Esophagus squamous epithelium (tissue), 5 donors: ENCODE measurements at regions not wholly inside any gene's neighbourhood (a gene's known extent, or its start where the extent isn't known, plus 50 kb on each side); places are given as distances from the start of the nearest gene placed in this dataset.

ENCODE experiments used
- DNase-seq: peaks from one replicate; lab custom pipeline; 2025; lab: John Stamatoyannopoulos, UW
- H3K27ac ChIP-seq, 4 donors: fragments of 200-600 bp; sonication (generic); one replicate each; pipeline ENCODE4 v1.5.1; 2016 to 2019; ENCODE audit warnings: mild to moderate bottlenecking in 1 of 4
- H3K27me3 ChIP-seq, 4 donors: fragments of 200-600 bp; sonication (generic); 1 replicate in 3 of 4; 2 replicates in 1 of 4; pipeline versions ENCODE4 v1.5.1 to v1.6.0; 2017 to 2021; ENCODE audit warnings: antibody characterized with exemption in 1 of 4
- H3K36me3 ChIP-seq, 3 donors: fragments of 200-600 bp; sonication (generic); one replicate each; pipeline ENCODE4 v1.5.1; 2016 to 2019
- H3K4me1 ChIP-seq, 3 donors: fragments of 200-600 bp; sonication (generic); one replicate each; pipeline ENCODE4 v1.5.1; 2017 to 2019
- H3K4me3 ChIP-seq, 4 donors: fragments of 200-600 bp; sonication (generic); 1 replicate in 3 of 4; 2 replicates in 1 of 4; pipeline ENCODE4 v1.5.1; 2016 to 2019; ENCODE audit warnings: mild to moderate bottlenecking in 2 of 4, moderate library complexity in 1 of 4
- H3K9me3 ChIP-seq, 3 donors: fragments of 200-600 bp; sonication (generic); one replicate each; pipeline ENCODE4 v1.5.1; 2016 to 2019
- POLR2A ChIP-seq, 4 donors: fragments of 450-650 bp; IDR thresholded peaks; one replicate each; pipeline ENCODE4 v1.6.1; 2017; ENCODE audit warnings: antibody characterized with exemption in 4 of 4, mild to moderate bottlenecking in 4 of 4, moderate library complexity in 3 of 4
- WGBS, 2 donors: methylation state at CpG; one replicate each; pipeline ENCODE4 v1.1.5; 2018; 5-methylcytosine and 5-hydroxymethylcytosine counted together
- intact Hi-C: fragments of 100-400 bp; cut with DNase I; formaldehyde crosslinking; loops from one replicate; pipeline ENCODE4 v1.15.0; 2022
- TF ChIP-seq, protein P1 (sequence below), 6 experiments: fragments of 450-650 bp in 4 of 6; fragments of 200-600 bp in 2 of 6; sonication (generic) in 2 of 6; IDR thresholded peaks; one replicate each; pipeline ENCODE4 v1.5.1; 2016 to 2019; ENCODE audit warnings: antibody characterized with exemption in 6 of 6, mild to moderate bottlenecking in 4 of 6, moderate library complexity in 4 of 6
- donor health status: DM: yes; HTN: yes; CAD: no.

GRCh38 chr18:77397056-77397455 lies 147.4 kb downstream of the GALR1 start:
- no peak for DNase-seq
- H3K27ac ChIP-seq = no peak overlapping the region
- intact Hi-C loops = no loop called here

DNA sequence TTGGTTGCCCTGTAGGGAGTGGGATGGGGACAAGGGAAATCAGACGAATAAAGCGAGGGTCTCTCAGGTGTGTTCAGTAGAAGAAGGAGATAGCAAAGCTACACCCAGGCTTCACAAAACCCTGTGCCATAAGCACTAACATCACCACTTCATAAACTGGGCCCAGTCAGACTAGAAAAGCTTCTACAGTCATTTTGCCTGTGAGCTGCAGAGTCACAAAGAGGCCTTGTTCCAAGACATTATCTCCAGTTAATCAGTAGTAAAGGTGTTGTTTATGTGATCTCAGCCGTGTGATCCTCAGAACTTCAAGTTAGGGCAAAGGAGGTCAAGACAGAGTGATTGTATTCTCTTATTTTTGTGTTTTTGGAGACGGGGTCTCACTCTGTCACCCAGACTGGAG lies 148.0 kb downstream of the GALR1 start:
- Histone ChIP-seq H3K4me1 (no peaks in the 10 kb centered on the region), H3K36me3 (no peaks in the 10 kb centered on the region), H3K27me3 (no peaks in the 10 kb centered on the region), H3K4me3 (no peak overlapping the region), H3K27ac (no peak overlapping the region), H3K9me3 (no peaks in the 10 kb centered on the region)
- TF ChIP-seq, protein P1, sequence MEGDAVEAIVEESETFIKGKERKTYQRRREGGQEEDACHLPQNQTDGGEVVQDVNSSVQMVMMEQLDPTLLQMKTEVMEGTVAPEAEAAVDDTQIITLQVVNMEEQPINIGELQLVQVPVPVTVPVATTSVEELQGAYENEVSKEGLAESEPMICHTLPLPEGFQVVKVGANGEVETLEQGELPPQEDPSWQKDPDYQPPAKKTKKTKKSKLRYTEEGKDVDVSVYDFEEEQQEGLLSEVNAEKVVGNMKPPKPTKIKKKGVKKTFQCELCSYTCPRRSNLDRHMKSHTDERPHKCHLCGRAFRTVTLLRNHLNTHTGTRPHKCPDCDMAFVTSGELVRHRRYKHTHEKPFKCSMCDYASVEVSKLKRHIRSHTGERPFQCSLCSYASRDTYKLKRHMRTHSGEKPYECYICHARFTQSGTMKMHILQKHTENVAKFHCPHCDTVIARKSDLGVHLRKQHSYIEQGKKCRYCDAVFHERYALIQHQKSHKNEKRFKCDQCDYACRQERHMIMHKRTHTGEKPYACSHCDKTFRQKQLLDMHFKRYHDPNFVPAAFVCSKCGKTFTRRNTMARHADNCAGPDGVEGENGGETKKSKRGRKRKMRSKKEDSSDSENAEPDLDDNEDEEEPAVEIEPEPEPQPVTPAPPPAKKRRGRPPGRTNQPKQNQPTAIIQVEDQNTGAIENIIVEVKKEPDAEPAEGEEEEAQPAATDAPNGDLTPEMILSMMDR (IDR thresholded peaks at IDR 0.05) = no peak
- TF ChIP-seq POLR2A (IDR thresholded peaks at IDR 0.05) = no peak
- WGBS, 2 donors = 49 to 50% methylated on average over 4 of the region's 4 CpGs
- intact Hi-C loops = no loop called here
- no peak for DNase-seq

More at GRCh38 chr18:77397056-77397455, 147.4 kb downstream of the GALR1 start:
- 67% methylated on average over 3 of the region's 6 CpGs; no CpG with 5 or more reads in 1 of the 2 donors for WGBS, 2 donors
- no peak for TF ChIP-seq POLR2A (IDR thresholded peaks at IDR 0.05)
- TF ChIP-seq, protein P1 (IDR thresholded peaks at IDR 0.05) = no peak
- H3K4me1 ChIP-seq = no peaks in the 10 kb centered on the region
- H3K9me3 ChIP-seq = no peaks in the 10 kb centered on the region
- H3K27me3 ChIP-seq = no peaks in the 10 kb centered on the region
- no peaks in the 10 kb centered on the region for H3K36me3 ChIP-seq
- H3K4me3 ChIP-seq = no peak overlapping the region

DNA sequence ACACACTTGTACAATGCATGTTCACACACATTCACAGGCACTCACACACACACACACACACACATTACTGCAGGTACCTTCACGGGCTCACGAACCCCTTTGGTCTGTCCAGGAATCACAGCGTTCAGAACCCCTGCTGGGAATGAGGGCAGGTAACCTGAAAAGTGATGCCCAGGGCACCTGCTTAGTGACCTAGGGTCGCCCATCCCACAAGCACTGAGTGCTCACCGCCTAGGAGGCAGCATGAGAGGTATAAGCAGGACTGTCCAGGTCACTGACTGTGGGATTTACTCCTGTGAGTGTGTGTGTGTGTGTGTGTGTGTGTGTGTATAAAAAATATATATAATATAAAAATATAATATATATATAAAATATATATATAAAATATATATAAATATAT lies 150.9 kb downstream of the GALR1 start:
- intact Hi-C loops = no loop called here
- WGBS, 2 donors = 76 to 88% methylated on average over 2 to 4 of the region's 5 CpGs
- TF ChIP-seq POLR2A (IDR thresholded peaks at IDR 0.05) = no peak
- TF ChIP-seq, protein P1 (IDR thresholded peaks at IDR 0.05) = no peak
- DNase-seq = no peak
- H3K9me3 ChIP-seq = no peaks in the 10 kb centered on the region
- no peaks in the 10 kb centered on the region for H3K27me3 ChIP-seq
- no peaks in the 10 kb centered on the region for H3K4me1 ChIP-seq
- no peak overlapping the region for H3K27ac ChIP-seq
- no peak overlapping the region for H3K4me3 ChIP-seq
- H3K36me3 ChIP-seq = no peaks in the 10 kb centered on the region

DNA sequence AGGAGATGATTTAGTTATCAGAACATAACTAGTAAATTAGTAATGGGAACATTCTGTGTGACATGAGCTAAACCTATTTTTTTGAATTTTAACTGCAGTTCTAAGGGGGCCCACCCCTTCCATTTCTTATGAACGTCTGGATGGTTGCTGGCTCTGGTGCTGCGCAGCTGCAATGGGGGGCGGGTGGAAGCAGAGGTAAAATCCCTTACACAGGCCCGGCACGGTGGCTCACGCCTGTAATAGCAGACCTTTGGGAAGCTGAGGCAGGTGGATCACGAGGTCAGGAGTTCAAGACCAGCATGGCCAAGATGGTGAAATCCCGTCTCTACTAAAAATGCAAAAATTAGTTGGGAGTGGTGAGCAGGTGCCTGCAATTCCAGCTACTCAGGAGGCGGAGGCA lies 151.5 kb downstream of the GALR1 start:
- Histone ChIP-seq H3K4me1 (no peaks in the 10 kb centered on the region), H3K27me3 (no peaks in the 10 kb centered on the region), H3K4me3 (no peak overlapping the region), H3K9me3 (no peaks in the 10 kb centered on the region), H3K27ac (no peak overlapping the region), H3K36me3 (no peaks in the 10 kb centered on the region)
- intact Hi-C loops = no loop called here
- TF ChIP-seq POLR2A (IDR thresholded peaks at IDR 0.05) = no peak
- TF ChIP-seq, protein P1 (IDR thresholded peaks at IDR 0.05) = no peak
- 74 to 94% methylated on average over 3 to 5 of the region's 9 CpGs for WGBS, 2 donors
- DNase-seq = no peak

DNA sequence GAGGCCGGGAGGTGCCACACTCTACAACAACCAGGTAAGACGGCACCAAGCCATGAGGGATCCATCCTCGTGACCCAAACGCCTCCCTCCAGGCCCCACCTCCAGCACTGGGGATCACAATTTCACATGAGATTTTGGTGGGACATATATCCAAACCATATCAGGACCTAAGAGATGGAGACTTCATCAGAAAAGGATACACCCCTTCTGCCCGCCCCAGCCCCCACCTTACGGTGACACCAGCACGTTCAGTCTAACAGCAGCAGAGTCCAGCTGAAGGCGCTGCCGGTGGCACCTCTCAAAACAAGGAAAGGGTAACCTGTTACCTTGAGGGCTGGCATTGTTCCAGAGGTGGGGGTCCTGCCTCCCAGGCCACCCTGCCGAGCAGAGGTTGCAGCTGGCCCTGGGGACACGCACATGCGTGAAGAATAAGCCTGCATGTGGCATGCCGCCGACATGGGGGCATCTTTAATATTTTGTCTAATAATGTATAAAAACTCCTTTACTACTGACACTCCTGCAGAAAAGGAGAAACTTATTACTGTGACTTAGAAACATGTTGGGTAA lies 154.4 kb downstream of the GALR1 start:
- Histone ChIP-seq H3K27me3 (no peaks in the 10 kb centered on the region), H3K4me1 (no peaks in the 10 kb centered on the region), H3K27ac (no peak overlapping the region), H3K36me3 (no peaks in the 10 kb centered on the region), H3K4me3 (no peak overlapping the region), H3K9me3 (no peaks in the 10 kb centered on the region)
- TF ChIP-seq, protein P1 (IDR thresholded peaks at IDR 0.05) = no peak
- TF ChIP-seq POLR2A (IDR thresholded peaks at IDR 0.05) = no peak
- intact Hi-C loops = no loop called here
- DNase-seq = no peak
- 83 to 86% methylated on average over 8 to 9 of the region's 14 CpGs for WGBS, 2 donors
